Upper lobe of right lung (tissue), 1 donor: ENCODE measurements at regions not wholly inside any gene's neighbourhood (a gene's known extent, or its start where the extent isn't known, plus 50 kb on each side); places are given as distances from the start of the nearest gene placed in this dataset.

Source experiments
- ATAC-seq: fragments of 200-7000 bp; cut with Tn5 transposase; one replicate; pipeline ENCODE4 v1.9.1; 2020; ENCODE audit warnings: mild to moderate bottlenecking, moderate library complexity
- DNase-seq: peaks from one replicate; pipeline ENCODE4 v3.0.0-alpha.2; 2020
- H3K27ac ChIP-seq: fragments of 200-600 bp; one replicate; pipeline ENCODE4 v1.8.0; 2022
- H3K27me3 ChIP-seq: fragments of 200-600 bp; one replicate; pipeline ENCODE4 v1.8.0; 2022; ENCODE audit warnings: mild to moderate bottlenecking
- H3K36me3 ChIP-seq: fragments of 200-600 bp; one replicate; pipeline ENCODE4 v1.8.0; 2022
- H3K4me1 ChIP-seq: fragments of 200-600 bp; one replicate; pipeline ENCODE4 v1.8.0; 2022
- H3K4me3 ChIP-seq: fragments of 200-600 bp; one replicate; pipeline ENCODE4 v1.8.0; 2022; ENCODE audit warnings: mild to moderate bottlenecking
- H3K9me3 ChIP-seq: fragments of 200-600 bp; one replicate; pipeline ENCODE4 v1.8.0; 2022
- CTCF ChIP-seq: fragments of 200-600 bp; IDR thresholded peaks from one replicate; pipeline ENCODE4 v1.8.0; 2022; ENCODE audit warnings: antibody characterized with exemption
- intact Hi-C: fragments of 100-400 bp; cut with DNase I; formaldehyde crosslinking; loops from one replicate; pipeline ENCODE4 v1.11.0; 2022
- donor health status: DM: no; HTN: yes; CAD: no; lungs with severe emphysema.

GRCh38 chr4:187550256-187550950, 445.2 kb upstream of the ZFP42 start:
- Histone ChIP-seq H3K27ac (no peak overlapping the region), H3K9me3 (no peaks in the 10 kb centered on the region), H3K4me1 (no peaks in the 10 kb centered on the region), H3K27me3 (no peaks in the 10 kb centered on the region), H3K4me3 (no peak overlapping the region), H3K36me3 (no peaks in the 10 kb centered on the region)
- DNase-seq (no peak), ATAC-seq (no peak)
- intact Hi-C loops, result no loop called here
- no peak for TF ChIP-seq CTCF

- no peak for ATAC-seq
Measured at GRCh38 chr4:187552781-187553180, 442.8 kb upstream of the ZFP42 start.

GRCh38 chr4:187555174-187555573, 440.4 kb upstream of the ZFP42 start:
- no peaks in the 10 kb centered on the region for H3K36me3 ChIP-seq
- H3K4me3 ChIP-seq, result no peak overlapping the region
- no peak for ATAC-seq
- H3K9me3 ChIP-seq, result no peaks in the 10 kb centered on the region
- DNase-seq, result no peak
- TF ChIP-seq CTCF, result no peak
- no peaks in the 10 kb centered on the region for H3K27me3 ChIP-seq
- H3K27ac ChIP-seq, result no peak overlapping the region
- intact Hi-C loops, result no loop called here
- H3K4me1 ChIP-seq, result no peaks in the 10 kb centered on the region

More at GRCh38 chr4:187552781-187553180, 442.8 kb upstream of the ZFP42 start:
- Histone ChIP-seq H3K36me3 (no peaks in the 10 kb centered on the region), H3K4me1 (no peaks in the 10 kb centered on the region), H3K9me3 (no peaks in the 10 kb centered on the region), H3K27me3 (no peaks in the 10 kb centered on the region), H3K4me3 (no peak overlapping the region), H3K27ac (no peak overlapping the region)
- DNase-seq, result no peak
- intact Hi-C loops, result no loop called here
- TF ChIP-seq CTCF, result no peak

- ATAC-seq (no peak), DNase-seq (no peak)
- Histone ChIP-seq H3K36me3 (no peaks in the 10 kb centered on the region), H3K27me3 (no peaks in the 10 kb centered on the region), H3K9me3 (no peaks in the 10 kb centered on the region), H3K4me3 (no peak overlapping the region), H3K4me1 (no peaks in the 10 kb centered on the region), H3K27ac (no peak overlapping the region)
- intact Hi-C loops, result no loop called here
- TF ChIP-seq CTCF, result no peak
Measured at GRCh38 chr4:187558391-187558790, 437.2 kb upstream of the ZFP42 start.

- DNase-seq (no peak), ATAC-seq (no peak)
- Histone ChIP-seq H3K4me3 (no peak overlapping the region), H3K27ac (no peak overlapping the region), H3K4me1 (no peaks in the 10 kb centered on the region), H3K36me3 (no peaks in the 10 kb centered on the region), H3K27me3 (no peaks in the 10 kb centered on the region), H3K9me3 (no peaks in the 10 kb centered on the region)
- TF ChIP-seq CTCF, result no peak
- intact Hi-C loops, result no loop called here
Measured at GRCh38 chr4:187562345-187562744, 433.2 kb upstream of the ZFP42 start.

- no peak for TF ChIP-seq CTCF
- no peak for ATAC-seq
- DNase-seq, result no peak
- no peaks in the 10 kb centered on the region for H3K9me3 ChIP-seq
- no peak overlapping the region for H3K27ac ChIP-seq
- H3K27me3 ChIP-seq, result no peaks in the 10 kb centered on the region
- no peaks in the 10 kb centered on the region for H3K36me3 ChIP-seq
- no peaks in the 10 kb centered on the region for H3K4me1 ChIP-seq
- no peak overlapping the region for H3K4me3 ChIP-seq
- intact Hi-C loops, result no loop called here
Measured at GRCh38 chr4:187565416-187565815, 430.2 kb upstream of the ZFP42 start.
